B cell (primary cell): ENCODE measurements at regions not wholly inside any gene's neighbourhood (a gene's known extent, or its start where the extent isn't known, plus 50 kb on each side); places are given as distances from the start of the nearest gene placed in this dataset.

Experiments
- ATAC-seq: fragments of 200-7000 bp; cut with Tn5 transposase; one replicate; pipeline ENCODE4 v1.10.0; 2021; ENCODE audit warnings: low read depth, mild to moderate bottlenecking, moderate number of reproducible peaks, moderate library complexity
- CTCF ChIA-PET: fragments of 350-600 bp; sonication (Branson Sonifier 250); formaldehyde crosslinking; loops from one replicate; lab custom pipeline; 2021; ENCODE audit warnings: antibody characterized with exemption, inconsistent platforms; lab: Charles Lee
- POLR2A ChIA-PET: fragments of 350-600 bp; sonication (Branson Sonifier 250); formaldehyde crosslinking; loops from one replicate; lab custom pipeline; 2021; ENCODE audit warnings: antibody characterized with exemption; lab: Charles Lee
- DNase-seq: peaks from one replicate; pipeline ENCODE4 v3.0.0; 2013
- H2AFZ ChIP-seq: 2 replicates; pipeline ENCODE4 v1.6.1; 2012; ENCODE audit warnings: mild to moderate bottlenecking, low read depth, low read length; ENCODE audit not compliant: insufficient read depth, poor library complexity, severe bottlenecking
- H3K27ac ChIP-seq, 2 donors: 1 replicate in 1 of 2; 2 replicates in 1 of 2; pipeline ENCODE4 v1.5.1; 2012 to 2013; ENCODE audit warnings: low read length in 2 of 2, mild to moderate bottlenecking in 2 of 2, moderate library complexity in 1 of 2
- H3K27me3 ChIP-seq, 4 experiments: fragments of 200-600 bp in 1 of 4; sonication (generic) in 1 of 4; replicated peaks in 1 of 4; 1 replicate in 2 of 4; 2 replicates in 2 of 4; pipeline versions ENCODE4 v1.6.1 to v1.7.0; 2013 to 2016; ENCODE audit warnings: low read length in 3 of 4, mild to moderate bottlenecking in 2 of 4, mixed read lengths in 1 of 4, moderate library complexity in 1 of 4; ENCODE audit not compliant: insufficient read depth in 4 of 4, control insufficient read depth in 3 of 4; ENCODE audit errors: control extremely low read depth in 1 of 4
- H3K36me3 ChIP-seq, 2 experiments: replicated peaks in 1 of 2; 1 replicate in 1 of 2; 2 replicates in 1 of 2; pipeline versions ENCODE4 v1.6.1 to v1.7.1; 2013; ENCODE audit warnings: low read length in 1 of 2; ENCODE audit not compliant: insufficient read depth in 2 of 2, control insufficient read depth in 1 of 2; ENCODE audit errors: control extremely low read depth in 1 of 2, extremely low read depth in 1 of 2
- H3K4me1 ChIP-seq, 2 donors: fragments of 200-600 bp in 1 of 2; sonication (generic) in 1 of 2; 1 replicate in 1 of 2; 2 replicates in 1 of 2; pipeline versions ENCODE4 v1.5.1 to v1.6.1; 2013 to 2017; ENCODE audit warnings: low read length in 2 of 2; ENCODE audit not compliant: control insufficient read depth in 2 of 2, insufficient read depth in 2 of 2
- H3K4me2 ChIP-seq: replicated peaks from 2 replicates; pipeline ENCODE3; 2012; ENCODE audit warnings: mild to moderate bottlenecking, low read depth, low read length; ENCODE audit not compliant: poor library complexity, severe bottlenecking
- H3K4me3 ChIP-seq, 5 experiments: fragments of 200-600 bp in 1 of 5; sonication (generic) in 1 of 5; 1 replicate in 3 of 5; 2 replicates in 2 of 5; pipeline versions ENCODE4 v1.5.1 to v1.7.0; 2011 to 2016; ENCODE audit warnings: low read length in 4 of 5, mild to moderate bottlenecking in 4 of 5, low read depth in 2 of 5, control low read depth in 1 of 5, moderate library complexity in 1 of 5; ENCODE audit not compliant: insufficient read depth in 1 of 5; ENCODE audit errors: control extremely low read depth in 1 of 5, extremely low read depth in 1 of 5
- H3K79me2 ChIP-seq: fragments of 200-600 bp; sonication (generic); one replicate; pipeline ENCODE4 v1.6.0; 2016; ENCODE audit warnings: low read length; ENCODE audit not compliant: control insufficient read depth, insufficient read depth
- H3K9ac ChIP-seq: fragments of 200-600 bp; sonication (generic); 2 replicates; pipeline ENCODE4 v1.6.1; 2017; ENCODE audit warnings: mild to moderate bottlenecking, low read length, moderate library complexity
- H3K9me3 ChIP-seq, 3 donors: one replicate each; pipeline versions ENCODE4 v1.6.1 to v1.7.1; 2013; ENCODE audit warnings: low read length in 2 of 3; ENCODE audit not compliant: control insufficient read depth in 2 of 3, insufficient read depth in 1 of 3; ENCODE audit errors: control extremely low read depth in 1 of 3
- H4K20me1 ChIP-seq: 2 replicates; pipeline ENCODE4 v1.6.0; 2012; ENCODE audit warnings: mild to moderate bottlenecking, low read length; ENCODE audit not compliant: insufficient read depth, control insufficient read depth, poor library complexity, severe bottlenecking
- H3K27ac Mint-ChIP-seq: one replicate; pipeline ENCODE4 v1.8.0; 2021; ENCODE audit warnings: mixed read lengths
- H3K27me3 Mint-ChIP-seq: one replicate; pipeline ENCODE4 v1.8.0; 2021; ENCODE audit warnings: mixed read lengths
- H3K4me1 Mint-ChIP-seq: one replicate; pipeline ENCODE4 v1.8.0; 2021; ENCODE audit warnings: mixed read lengths
- H3K4me3 Mint-ChIP-seq: one replicate; pipeline ENCODE4 v1.8.0; 2021; ENCODE audit warnings: mixed read lengths
- H3K9me3 Mint-ChIP-seq: one replicate; pipeline ENCODE4 v1.8.0; 2022; ENCODE audit warnings: mixed read lengths; ENCODE audit not compliant: insufficient read depth
- EZH2 ChIP-seq: IDR thresholded peaks from 2 replicates; pipeline ENCODE4 v1.6.1; 2012; ENCODE audit warnings: borderline replicate concordance, low read depth, mild to moderate bottlenecking, moderate library complexity, low read length; ENCODE audit not compliant: insufficient read depth, poor library complexity, severe bottlenecking
- WGBS: methylation state at CpG from one replicate; pipeline ENCODE4 v1.1.5; 2013; ENCODE audit warnings: missing lambda C conversion rate; ENCODE audit not compliant: insufficient coverage; 5-methylcytosine and 5-hydroxymethylcytosine counted together
- intact Hi-C: fragments of 100-400 bp; cut with micrococcal nuclease; formaldehyde crosslinking; loops from one replicate; pipeline ENCODE4 v1.10.0; 2022
- TF ChIP-seq, protein P1 (sequence below): fragments of 200-600 bp; IDR thresholded peaks from one replicate; pipeline ENCODE4 v1.8.0; 2022; ENCODE audit warnings: antibody characterized with exemption, mild to moderate bottlenecking

DNA sequence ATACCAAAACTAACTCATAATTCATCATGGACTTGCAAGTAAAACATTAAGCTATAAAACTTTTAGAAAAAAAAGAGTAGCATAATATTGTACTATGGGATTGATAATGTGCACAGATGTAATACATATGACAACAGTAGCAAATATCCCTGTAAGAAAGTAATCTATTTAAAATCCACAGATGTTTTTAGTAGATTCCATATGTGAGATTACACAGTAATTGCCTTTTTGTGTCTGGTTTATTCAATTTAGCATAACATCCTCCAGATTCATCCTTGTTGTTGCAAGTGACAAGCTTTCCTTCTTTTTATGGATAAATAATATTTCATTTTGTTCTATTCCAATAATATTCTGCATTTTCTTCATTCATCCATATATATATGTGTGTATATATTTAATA is 278.2 kb upstream of the LRRTM4 start:
- H3K27me3 Mint-ChIP-seq: no peaks in the 10 kb centered on the region

DNA sequence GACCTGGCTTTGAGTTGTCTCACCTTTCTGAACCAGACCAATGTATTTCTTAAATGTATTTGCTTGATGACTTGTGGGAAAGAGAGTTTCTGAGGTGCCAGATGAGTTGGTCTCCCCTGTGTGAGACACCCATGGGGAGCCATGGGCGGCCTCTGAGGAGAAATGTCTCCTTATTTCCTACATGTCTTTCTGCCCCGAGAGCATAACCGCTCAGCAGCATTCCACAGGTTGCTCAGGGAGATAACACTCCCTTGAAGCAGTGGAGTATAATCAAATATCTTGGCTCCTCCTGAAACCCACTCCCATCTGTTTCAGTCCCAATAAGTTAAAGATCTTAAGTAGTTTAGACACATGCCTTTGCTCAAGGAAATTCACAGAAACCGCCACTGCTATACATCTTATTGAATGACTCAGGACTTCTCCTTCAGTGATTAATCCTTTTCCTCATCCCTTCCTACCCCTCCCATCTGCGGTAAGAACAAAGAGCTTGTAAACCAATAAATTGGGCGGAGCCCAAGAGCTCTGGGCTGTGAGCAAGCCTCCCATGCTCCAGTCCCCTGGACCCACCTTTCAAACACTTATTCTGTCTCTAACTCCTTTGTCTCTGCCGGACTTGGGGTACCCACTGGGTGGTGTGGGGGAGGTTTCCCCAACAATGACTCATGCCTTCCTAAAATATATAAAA is 285.5 kb upstream of the LRRTM4 start:
- Mint-ChIP-seq H3K4me3 (no peak overlapping the region), H3K9me3 (peaks cover 8% of the 10 kb centered on the region), H3K4me1 (no peaks in the 10 kb centered on the region), H3K27ac (no peak overlapping the region), H3K27me3 (no peaks in the 10 kb centered on the region)
- 58% methylated on average over 5 of the region's 7 CpGs for WGBS
- Histone ChIP-seq H3K4me2 (no peak overlapping the region), H3K27me3 (no peaks in the 10 kb centered on the region), H3K9me3 (peaks cover 0 to 5% (median 0%) of the 10 kb centered on the region in 3 donors), H3K4me1 (no peaks in the 10 kb centered on the region), H3K79me2 (no peaks in the 10 kb centered on the region), H3K4me3 (no peak overlapping the region), H2AFZ (no peak overlapping the region), H3K9ac (no peak overlapping the region), H3K27ac (no peak overlapping the region), H4K20me1 (no peaks in the 10 kb centered on the region), H3K36me3 (no peaks in the 10 kb centered on the region)
- intact Hi-C loops: no loop called here
- CTCF ChIA-PET: no interaction called here
- ATAC-seq: no peak
- no peak for DNase-seq
- no peak for TF ChIP-seq EZH2
- TF ChIP-seq, protein P1, sequence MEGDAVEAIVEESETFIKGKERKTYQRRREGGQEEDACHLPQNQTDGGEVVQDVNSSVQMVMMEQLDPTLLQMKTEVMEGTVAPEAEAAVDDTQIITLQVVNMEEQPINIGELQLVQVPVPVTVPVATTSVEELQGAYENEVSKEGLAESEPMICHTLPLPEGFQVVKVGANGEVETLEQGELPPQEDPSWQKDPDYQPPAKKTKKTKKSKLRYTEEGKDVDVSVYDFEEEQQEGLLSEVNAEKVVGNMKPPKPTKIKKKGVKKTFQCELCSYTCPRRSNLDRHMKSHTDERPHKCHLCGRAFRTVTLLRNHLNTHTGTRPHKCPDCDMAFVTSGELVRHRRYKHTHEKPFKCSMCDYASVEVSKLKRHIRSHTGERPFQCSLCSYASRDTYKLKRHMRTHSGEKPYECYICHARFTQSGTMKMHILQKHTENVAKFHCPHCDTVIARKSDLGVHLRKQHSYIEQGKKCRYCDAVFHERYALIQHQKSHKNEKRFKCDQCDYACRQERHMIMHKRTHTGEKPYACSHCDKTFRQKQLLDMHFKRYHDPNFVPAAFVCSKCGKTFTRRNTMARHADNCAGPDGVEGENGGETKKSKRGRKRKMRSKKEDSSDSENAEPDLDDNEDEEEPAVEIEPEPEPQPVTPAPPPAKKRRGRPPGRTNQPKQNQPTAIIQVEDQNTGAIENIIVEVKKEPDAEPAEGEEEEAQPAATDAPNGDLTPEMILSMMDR: no peak
- POLR2A ChIA-PET: no interaction called here

More for the DNA sequence above, 278.2 kb upstream of the LRRTM4 start:
- H3K27me3 ChIP-seq: no peaks in the 10 kb centered on the region
- no peaks in the 10 kb centered on the region for H4K20me1 ChIP-seq
- no peaks in the 10 kb centered on the region for H3K36me3 ChIP-seq
- H3K9ac ChIP-seq: no peak overlapping the region
- ATAC-seq (no peak), DNase-seq (no peak)
- Mint-ChIP-seq H3K4me3 (no peak overlapping the region), H3K27ac (no peak overlapping the region), H3K9me3 (peaks cover 4% of the 10 kb centered on the region), H3K4me1 (no peaks in the 10 kb centered on the region)
- H3K79me2 ChIP-seq: no peaks in the 10 kb centered on the region
- CTCF ChIA-PET: no interaction called here
- no peaks in the 10 kb centered on the region for H3K9me3 ChIP-seq
- no peak overlapping the region for H3K4me3 ChIP-seq
- H2AFZ ChIP-seq: no peak overlapping the region
- no peak overlapping the region for H3K4me2 ChIP-seq
- intact Hi-C loops: no loop called here
- no peak overlapping the region for H3K27ac ChIP-seq
- no peaks in the 10 kb centered on the region for H3K4me1 ChIP-seq
- POLR2A ChIA-PET: no interaction called here
- no peak for TF ChIP-seq EZH2
- TF ChIP-seq, protein P1: no peak
